Keratinocyte (primary cell): ENCODE measurements at regions not wholly inside any gene's neighbourhood (a gene's known extent, or its start where the extent isn't known, plus 50 kb on each side); places are given as distances from the start of the nearest gene placed in this dataset.

ENCODE experiments used
- EZH2 ChIP-seq: IDR thresholded peaks from one replicate; pipeline ENCODE4 v1.6.1; 2012; ENCODE audit warnings: inconsistent platforms, mild to moderate bottlenecking, low read length, moderate library complexity
- TF ChIP-seq, protein P1 (sequence below), 3 experiments: IDR thresholded peaks in 1 of 3; conservative IDR thresholded peaks in 1 of 3; optimal IDR thresholded peaks in 1 of 3; 2 replicates in 2 of 3; 3 replicates in 1 of 3; pipeline versions ENCODE3 to v1.5.1; 2011; ENCODE audit warnings: low read length in 3 of 3, mild to moderate bottlenecking in 3 of 3, moderate library complexity in 2 of 3, control low read depth in 1 of 3, inconsistent platforms in 1 of 3; ENCODE audit not compliant: insufficient read depth in 2 of 3; ENCODE audit errors: extremely low read depth in 1 of 3

GRCh38 chr18:76136701-76137100 lies 358.3 kb downstream of the ZNF516 start:
- TF ChIP-seq, protein P1, sequence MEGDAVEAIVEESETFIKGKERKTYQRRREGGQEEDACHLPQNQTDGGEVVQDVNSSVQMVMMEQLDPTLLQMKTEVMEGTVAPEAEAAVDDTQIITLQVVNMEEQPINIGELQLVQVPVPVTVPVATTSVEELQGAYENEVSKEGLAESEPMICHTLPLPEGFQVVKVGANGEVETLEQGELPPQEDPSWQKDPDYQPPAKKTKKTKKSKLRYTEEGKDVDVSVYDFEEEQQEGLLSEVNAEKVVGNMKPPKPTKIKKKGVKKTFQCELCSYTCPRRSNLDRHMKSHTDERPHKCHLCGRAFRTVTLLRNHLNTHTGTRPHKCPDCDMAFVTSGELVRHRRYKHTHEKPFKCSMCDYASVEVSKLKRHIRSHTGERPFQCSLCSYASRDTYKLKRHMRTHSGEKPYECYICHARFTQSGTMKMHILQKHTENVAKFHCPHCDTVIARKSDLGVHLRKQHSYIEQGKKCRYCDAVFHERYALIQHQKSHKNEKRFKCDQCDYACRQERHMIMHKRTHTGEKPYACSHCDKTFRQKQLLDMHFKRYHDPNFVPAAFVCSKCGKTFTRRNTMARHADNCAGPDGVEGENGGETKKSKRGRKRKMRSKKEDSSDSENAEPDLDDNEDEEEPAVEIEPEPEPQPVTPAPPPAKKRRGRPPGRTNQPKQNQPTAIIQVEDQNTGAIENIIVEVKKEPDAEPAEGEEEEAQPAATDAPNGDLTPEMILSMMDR (optimal IDR thresholded peaks at IDR 0.05 in 1 of 3, IDR thresholded peaks at IDR 0.05 in 1 of 3, conservative IDR thresholded peaks at IDR 0.05 in 1 of 3; ENCODE audit: extremely low read depth in 1 of 3, insufficient read depth in 2 of 3, low read length in 3 of 3) = no peak
- no peak for TF ChIP-seq EZH2
